HG03064 (cell line): ENCODE measurements at regions not wholly inside any gene's neighbourhood (a gene's known extent, or its start where the extent isn't known, plus 50 kb on each side); places are given as distances from the start of the nearest gene placed in this dataset.
"Not testable (repeated sequence)": the region's sequence is repeated elsewhere in the genome, so short reads cannot be mapped to it uniquely, and the experiment has no call there.

Experiments used
- ATAC-seq: cut with Tn5 transposase; IDR thresholded peaks from one replicate; pipeline ENCODE4 v1.9.1; 2021; ENCODE audit warnings: low read depth; ENCODE audit not compliant: unreplicated experiment

GRCh38 chr1:188723332-188724020, 1754.2 kb downstream of the BRINP3 start:
- no peak for ATAC-seq

GRCh38 chr1:188729039-188729438, 1748.6 kb downstream of the BRINP3 start:
- ATAC-seq, result no peak

DNA sequence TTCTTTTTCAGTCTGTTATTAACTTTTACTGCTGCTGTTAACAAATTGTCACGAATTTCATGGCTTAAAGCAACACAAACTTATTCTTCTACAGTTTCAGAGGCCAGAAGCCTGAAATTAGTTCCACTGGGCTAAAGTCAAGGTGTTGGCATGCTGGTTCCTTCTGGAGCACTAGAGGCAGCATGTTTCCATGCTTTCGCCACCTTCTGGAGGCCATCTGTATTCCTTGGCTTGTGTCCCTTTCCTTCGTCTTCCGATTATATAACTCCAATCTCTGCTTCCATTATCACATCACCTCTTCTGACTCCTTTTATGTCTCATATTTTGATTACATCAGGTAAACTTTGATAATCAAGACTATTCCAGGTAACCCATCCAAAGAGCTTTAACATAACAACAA, 1742.1 kb downstream of the BRINP3 start:
- no peak for ATAC-seq

DNA sequence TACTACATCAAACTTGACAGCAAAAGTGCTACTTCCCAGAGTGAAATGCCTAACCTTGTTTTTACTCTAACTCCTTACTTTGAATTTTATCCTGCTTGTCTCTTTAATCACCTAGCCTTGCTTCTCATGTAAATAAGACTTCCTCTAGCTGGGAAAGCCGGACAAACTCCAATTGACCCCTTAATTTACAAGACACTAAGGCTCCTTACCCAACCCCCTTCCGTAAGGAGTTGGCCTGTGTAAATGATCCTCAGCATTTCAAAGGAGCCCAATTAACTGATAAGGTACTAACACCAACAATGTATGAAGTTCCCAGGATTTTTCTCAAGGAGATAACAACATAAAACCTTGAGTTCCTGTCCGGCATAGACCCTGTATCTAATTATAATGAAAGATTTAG, 1728.4 kb downstream of the BRINP3 start:
- not testable (repeated sequence) for ATAC-seq

GRCh38 chr1:188752027-188752426, 1725.6 kb downstream of the BRINP3 start:
- not testable (repeated sequence) for ATAC-seq

- not testable (repeated sequence) for ATAC-seq
These were observed 1719.9 kb downstream of the BRINP3 start for GRCh38 chr1:188757747-188758146.

DNA sequence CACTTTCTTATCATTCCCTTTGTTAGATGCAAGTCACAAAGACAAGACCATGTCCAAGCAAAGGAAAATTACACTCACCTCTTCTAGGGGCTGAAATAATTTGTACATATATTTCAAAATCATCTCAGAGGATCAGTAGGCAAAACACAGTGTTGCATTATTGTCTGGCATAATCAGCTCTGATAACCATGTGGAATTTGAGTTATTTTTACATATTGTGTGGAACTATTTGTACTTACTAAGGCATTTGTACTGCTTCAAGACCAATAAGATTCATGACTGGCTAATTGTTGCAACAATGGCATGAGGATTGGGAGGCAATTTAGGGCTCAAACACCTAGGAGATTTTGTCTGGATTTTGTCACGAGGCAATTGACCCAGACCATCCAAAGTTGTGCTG, 1716.4 kb downstream of the BRINP3 start:
- no peak for ATAC-seq

GRCh38 chr1:188762166-188762743, 1715.4 kb downstream of the BRINP3 start:
- ATAC-seq, result no peak

DNA sequence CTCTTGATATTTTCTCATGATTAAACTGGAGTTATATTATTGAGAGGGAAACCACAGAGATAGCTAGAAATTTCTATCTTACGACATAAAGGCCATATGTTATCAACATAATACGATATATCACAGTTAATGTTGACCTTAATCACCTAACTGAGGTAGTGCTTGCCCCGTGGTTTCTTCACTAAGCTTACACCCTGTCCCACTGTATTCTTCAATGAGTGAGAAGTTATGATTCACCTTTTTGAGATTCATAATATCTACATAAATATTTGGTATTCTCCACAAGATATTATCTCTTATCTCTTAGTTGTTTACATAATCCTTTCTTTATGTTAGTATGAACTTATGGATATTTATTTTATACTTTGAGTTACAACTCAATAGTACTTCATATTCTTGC, 1714.1 kb downstream of the BRINP3 start:
- no peak for ATAC-seq

DNA sequence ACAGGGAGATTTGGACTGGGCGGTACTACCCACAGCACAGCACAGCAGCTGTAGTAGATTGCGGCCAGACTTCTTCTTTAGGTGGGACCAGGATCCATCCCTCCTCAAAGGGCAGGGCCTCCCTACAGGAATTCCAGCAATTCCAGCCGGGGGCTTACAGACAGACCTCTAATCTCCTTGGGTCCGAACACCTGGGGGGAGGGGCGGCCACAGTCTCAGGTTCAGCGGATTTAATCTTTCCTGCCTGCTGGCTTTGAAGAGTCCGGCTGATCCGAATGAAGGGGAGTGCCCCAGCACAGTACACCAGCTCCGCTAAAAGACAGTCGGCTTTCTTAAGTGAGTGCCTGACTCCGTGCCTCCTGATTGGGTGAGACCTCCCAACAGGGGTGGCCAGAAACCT, 1708.5 kb downstream of the BRINP3 start:
- ATAC-seq, result no peak

- ATAC-seq, result no peak
These were observed 1707.7 kb downstream of the BRINP3 start for GRCh38 chr1:188769936-188770335.

DNA sequence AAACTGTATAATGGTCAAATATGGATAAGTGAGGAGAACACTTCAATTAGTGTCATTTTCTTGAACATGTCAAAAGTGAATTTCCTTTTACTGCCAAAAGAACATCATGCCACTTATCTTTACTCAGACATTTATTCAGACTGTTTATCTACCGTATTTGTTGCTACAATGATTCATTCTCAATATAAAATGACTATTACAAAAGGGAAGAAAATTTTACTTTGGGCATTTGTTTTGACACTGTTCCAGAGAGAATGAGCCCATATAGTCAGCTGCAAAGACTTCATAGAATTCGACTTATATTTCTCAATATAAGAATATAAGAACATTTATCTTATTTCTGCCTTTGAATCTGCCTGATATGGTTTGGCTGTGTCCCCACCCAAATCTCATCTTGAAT, 1699.1 kb downstream of the BRINP3 start:
- no peak for ATAC-seq

- ATAC-seq, result peak; percentile 99
These were observed 1695.3 kb downstream of the BRINP3 start for GRCh38 chr1:188782220-188782841.

DNA sequence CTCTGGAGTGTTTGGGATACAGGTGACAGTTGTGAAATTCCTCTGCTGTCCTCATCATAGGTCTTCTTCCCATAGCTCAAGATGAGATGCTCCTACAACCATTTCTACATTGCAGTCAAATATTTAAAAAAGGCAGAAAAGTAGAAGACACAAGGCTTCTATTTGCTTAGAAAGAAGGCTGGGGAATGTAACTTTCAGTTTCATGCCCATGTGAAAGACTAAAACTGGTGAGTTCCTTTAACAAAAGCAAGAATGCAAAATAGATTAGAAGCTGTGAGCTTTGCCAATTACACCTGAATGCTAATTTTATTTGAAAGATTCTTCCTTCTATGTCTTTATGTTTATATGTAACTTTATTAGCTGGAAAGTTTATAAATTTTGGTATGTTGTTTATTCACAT, 1682.7 kb downstream of the BRINP3 start:
- ATAC-seq, result no peak

GRCh38 chr1:188812153-188812552, 1665.5 kb downstream of the BRINP3 start:
- not testable (repeated sequence) for ATAC-seq

DNA sequence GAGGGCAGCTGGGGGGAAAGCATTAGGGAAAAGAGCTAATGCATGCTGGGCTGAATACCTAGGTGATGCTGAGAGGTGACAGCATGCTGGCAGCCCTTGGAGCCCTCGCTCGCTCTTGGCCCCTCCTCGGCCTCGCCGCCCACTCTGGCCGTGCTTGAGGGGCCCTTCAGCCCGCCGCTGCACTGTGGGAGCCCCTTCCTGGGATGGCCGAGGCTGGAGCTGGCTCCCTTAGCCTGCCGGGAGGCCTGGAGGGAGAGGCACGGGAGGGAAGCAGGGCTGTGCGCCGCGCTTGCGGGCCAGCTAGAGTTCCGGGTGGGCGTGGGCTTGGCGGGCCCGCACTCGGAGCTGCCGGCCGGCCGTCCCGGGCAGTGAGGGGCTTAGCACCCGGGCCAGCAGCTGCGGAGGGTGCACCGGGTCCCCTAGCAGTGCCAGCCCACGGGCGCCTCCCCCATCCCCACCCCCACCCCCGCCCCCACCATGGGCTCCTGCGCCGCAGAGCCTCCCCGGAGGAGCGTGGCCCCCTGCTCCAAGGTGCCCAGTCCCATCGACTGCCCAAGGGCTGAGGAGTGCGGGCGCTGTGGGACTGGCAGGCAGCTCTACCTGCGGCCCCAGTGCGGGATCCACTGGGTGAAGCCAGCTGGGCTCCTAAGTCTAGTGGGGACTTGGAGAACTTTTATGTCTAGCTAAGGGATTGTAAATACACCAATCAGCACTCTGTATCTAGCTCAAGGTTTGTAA, 1664.7 kb downstream of the BRINP3 start:
- ATAC-seq, result not testable (repeated sequence)

GRCh38 chr1:188817814-188818213, 1659.8 kb downstream of the BRINP3 start:
- ATAC-seq, result no peak

- no peak for ATAC-seq
These were observed 1655.4 kb downstream of the BRINP3 start for GRCh38 chr1:188822248-188822647.

- no peak for ATAC-seq
These were observed 1652.2 kb downstream of the BRINP3 start for GRCh38 chr1:188825471-188825870.

- no peak for ATAC-seq
These were observed 1650.9 kb downstream of the BRINP3 start for GRCh38 chr1:188826800-188827199.

DNA sequence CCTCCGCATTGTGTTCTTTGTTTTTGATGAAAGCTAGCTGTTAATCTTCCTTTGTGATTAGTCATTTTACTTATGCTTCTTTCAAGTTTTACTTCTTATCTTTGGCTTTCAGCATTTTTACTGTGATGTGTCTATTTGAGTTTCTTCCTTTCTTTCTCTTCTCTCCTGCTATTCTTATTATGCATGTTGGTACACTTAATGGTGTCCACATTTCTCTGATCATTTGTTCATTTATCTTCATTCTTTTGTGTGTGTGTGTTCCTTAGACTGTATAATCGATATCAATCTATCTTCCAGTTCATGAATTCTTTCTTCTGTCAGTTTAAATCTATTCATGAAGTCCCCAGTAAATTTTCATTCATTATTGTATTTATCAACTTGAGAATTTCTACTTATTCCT, 1650.3 kb downstream of the BRINP3 start:
- ATAC-seq, result no peak
